ENCODE measurements at regions not wholly inside any gene's neighbourhood (a gene's known extent, or its start where the extent isn't known, plus 50 kb on each side); places are given as distances from the start of the nearest gene placed in this dataset.

DNA sequence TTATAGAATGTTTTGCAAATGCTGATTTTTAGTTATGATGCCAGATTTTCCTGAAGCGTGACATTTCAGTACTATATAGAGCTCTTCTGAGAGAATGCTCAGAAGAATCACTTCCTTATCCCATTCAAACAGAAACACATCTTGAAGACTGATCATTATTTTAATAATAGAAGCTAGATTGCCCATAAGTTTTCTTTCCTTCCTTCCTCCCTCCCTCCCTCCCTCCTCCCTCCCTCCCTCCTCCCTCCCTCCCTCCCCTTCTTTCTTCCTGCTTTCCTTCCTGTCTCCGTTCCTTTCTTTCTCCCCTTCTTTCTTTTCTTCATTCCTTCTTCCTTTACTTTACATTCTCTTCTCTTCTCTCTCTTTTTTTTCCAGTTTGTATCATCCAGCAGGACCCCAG is 767.4 kb downstream of the IRX1 start:
- H3K9me1 ChIP-seq (replicated peaks; ENCODE audit: control insufficient read depth, extremely low read depth, insufficient read depth, low read length): no peaks in the 10 kb centered on the region
- dilution Hi-C loops (cut with MboI; ENCODE audit: extremely low pct_ligation_motif_present, low sequenced_read_pairs) (no loop called here), intact Hi-C loops (cut with micrococcal nuclease) (no loop called here)
- no peaks in the 10 kb centered on the region for H3K27me3 ChIP-seq (ENCODE audit: control insufficient read depth in 2 of 2, insufficient read depth in 2 of 2, low read length in 2 of 2)
- no peak overlapping the region for H2AFZ ChIP-seq (ENCODE audit: low read depth, low read length)
- no peak overlapping the region for H3K4me3 ChIP-seq (replicated peaks in 1 of 3; ENCODE audit: insufficient read depth in 1 of 3, low read depth in 1 of 3, low read length in 3 of 3)
- FAIRE-seq (no peak), DNase-seq (ENCODE audit: low read depth, low spot score) (no peak)
- H3K27ac ChIP-seq (ENCODE audit: insufficient read depth, low read depth, low read length): no peak overlapping the region
- H3K36me3 ChIP-seq (ENCODE audit: control insufficient read depth in 2 of 2, extremely low read depth in 1 of 2, insufficient read depth in 2 of 2, low read length in 2 of 2): no peaks in the 10 kb centered on the region
- H3K79me2 ChIP-seq (ENCODE audit: control insufficient read depth, insufficient read depth, low read length): no peaks in the 10 kb centered on the region
- POLR2A ChIA-PET: no interaction called here
- peaks cover 1% of the 10 kb centered on the region for H3K9me3 ChIP-seq (replicated peaks; ENCODE audit: control insufficient read depth, insufficient read depth, low read length)
- H4K20me1 ChIP-seq (replicated peaks; ENCODE audit: control insufficient read depth, extremely low read depth, insufficient read depth, low read length): no peaks in the 10 kb centered on the region
- no peaks in the 10 kb centered on the region for H3K4me1 ChIP-seq (ENCODE audit: control insufficient read depth, extremely low read depth, insufficient read depth, low read length)
- H3K9ac ChIP-seq (replicated peaks; ENCODE audit: extremely low read depth, insufficient read depth, low read length): no peak overlapping the region
- TF ChIP-seq, protein P1, sequence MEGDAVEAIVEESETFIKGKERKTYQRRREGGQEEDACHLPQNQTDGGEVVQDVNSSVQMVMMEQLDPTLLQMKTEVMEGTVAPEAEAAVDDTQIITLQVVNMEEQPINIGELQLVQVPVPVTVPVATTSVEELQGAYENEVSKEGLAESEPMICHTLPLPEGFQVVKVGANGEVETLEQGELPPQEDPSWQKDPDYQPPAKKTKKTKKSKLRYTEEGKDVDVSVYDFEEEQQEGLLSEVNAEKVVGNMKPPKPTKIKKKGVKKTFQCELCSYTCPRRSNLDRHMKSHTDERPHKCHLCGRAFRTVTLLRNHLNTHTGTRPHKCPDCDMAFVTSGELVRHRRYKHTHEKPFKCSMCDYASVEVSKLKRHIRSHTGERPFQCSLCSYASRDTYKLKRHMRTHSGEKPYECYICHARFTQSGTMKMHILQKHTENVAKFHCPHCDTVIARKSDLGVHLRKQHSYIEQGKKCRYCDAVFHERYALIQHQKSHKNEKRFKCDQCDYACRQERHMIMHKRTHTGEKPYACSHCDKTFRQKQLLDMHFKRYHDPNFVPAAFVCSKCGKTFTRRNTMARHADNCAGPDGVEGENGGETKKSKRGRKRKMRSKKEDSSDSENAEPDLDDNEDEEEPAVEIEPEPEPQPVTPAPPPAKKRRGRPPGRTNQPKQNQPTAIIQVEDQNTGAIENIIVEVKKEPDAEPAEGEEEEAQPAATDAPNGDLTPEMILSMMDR (IDR thresholded peaks at IDR 0.05; ENCODE audit: extremely low read depth in 1 of 2, insufficient read depth in 1 of 2, low read depth in 1 of 2, low read length in 2 of 2): no peak
- TF ChIP-seq GATA2 (IDR thresholded peaks at IDR 0.05; ENCODE audit: insufficient read depth, insufficient read length, low read depth, low read length): no peak
- TF ChIP-seq, protein P2, sequence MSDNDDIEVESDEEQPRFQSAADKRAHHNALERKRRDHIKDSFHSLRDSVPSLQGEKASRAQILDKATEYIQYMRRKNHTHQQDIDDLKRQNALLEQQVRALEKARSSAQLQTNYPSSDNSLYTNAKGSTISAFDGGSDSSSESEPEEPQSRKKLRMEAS (IDR thresholded peaks at IDR 0.05; ENCODE audit: insufficient read depth, insufficient read length): no peak
- no peak for TF ChIP-seq JUN (IDR thresholded peaks at IDR 0.05; ENCODE audit: borderline replicate concordance, insufficient read depth, insufficient read length, low read depth)
- TF ChIP-seq FOS (IDR thresholded peaks at IDR 0.05; ENCODE audit: borderline replicate concordance, insufficient read depth, low read length): no peak
- no peak for TF ChIP-seq POLR2AphosphoS5 (IDR thresholded peaks at IDR 0.05; ENCODE audit: insufficient read depth, low read depth, low read length)
- no peak for TF ChIP-seq POLR2A (IDR thresholded peaks at IDR 0.05; ENCODE audit: low read depth, low read length)
- TF ChIP-seq MYC (IDR thresholded peaks at IDR 0.05; ENCODE audit: low read depth, low read length): no peak
- no peak overlapping the region for H3K4me2 ChIP-seq (ENCODE audit: insufficient read depth, low read length)
- BruUV-seq (replicated peaks): no TSS peak
- CTCF ChIA-PET: no interaction called here
